GM03348 (cell line): ENCODE measurements at regions not wholly inside any gene's neighbourhood (a gene's known extent, or its start where the extent isn't known, plus 50 kb on each side); places are given as distances from the start of the nearest gene placed in this dataset.
"Not testable (repeated sequence)": the region's sequence is repeated elsewhere in the genome, so short reads cannot be mapped to it uniquely, and the experiment has no call there.

Source experiments
- DNase-seq: peaks from one replicate; pipeline ENCODE4 v3.0.0; 2012; ENCODE audit warnings: low spot score

- no peak for DNase-seq
Measured at GRCh38 chr7:86008898-86009297, 634.8 kb upstream of the GRM3 start.

- no peak for DNase-seq
Measured at GRCh38 chr7:86006909-86007308, 636.8 kb upstream of the GRM3 start.

- DNase-seq, result no peak
Measured at GRCh38 chr7:86002858-86003257, 640.9 kb upstream of the GRM3 start.

- DNase-seq, result no peak
Measured at GRCh38 chr7:85997515-85997914, 646.2 kb upstream of the GRM3 start.

- DNase-seq, result no peak
Measured at GRCh38 chr7:85995101-85995500, 648.6 kb upstream of the GRM3 start.

- no peak for DNase-seq
Measured at GRCh38 chr7:85980740-85981139, 663.0 kb upstream of the GRM3 start.

GRCh38 chr7:85974176-85974575 lies 669.5 kb upstream of the GRM3 start:
- DNase-seq, result no peak

- DNase-seq, result no peak
Measured at GRCh38 chr7:85972504-85973141, 671.1 kb upstream of the GRM3 start.

GRCh38 chr7:85954961-85955360 lies 688.7 kb upstream of the GRM3 start:
- DNase-seq, result no peak

- no peak for DNase-seq
Measured at GRCh38 chr7:85950871-85951270, 692.8 kb upstream of the GRM3 start.

GRCh38 chr7:85950418-85950817 lies 693.3 kb upstream of the GRM3 start:
- no peak for DNase-seq

GRCh38 chr7:85947767-85948166 lies 695.9 kb upstream of the GRM3 start:
- no peak for DNase-seq

GRCh38 chr7:85940798-85941197 lies 702.9 kb upstream of the GRM3 start:
- no peak for DNase-seq

- no peak for DNase-seq
Measured at GRCh38 chr7:85931919-85932318, 711.8 kb upstream of the GRM3 start.

GRCh38 chr7:85928500-85928899 lies 715.2 kb upstream of the GRM3 start:
- DNase-seq, result no peak

- DNase-seq, result no peak
Measured at GRCh38 chr7:85927226-85927625, 716.5 kb upstream of the GRM3 start.

GRCh38 chr7:85924062-85924461 lies 719.6 kb upstream of the GRM3 start:
- no peak for DNase-seq

- DNase-seq, result no peak
Measured at GRCh38 chr7:85916016-85916415, 727.7 kb upstream of the GRM3 start.

GRCh38 chr7:85914437-85914836 lies 727.6 kb upstream of the SEMA3D start:
- DNase-seq, result no peak

- no peak for DNase-seq
Measured at GRCh38 chr7:85908051-85908450, 721.2 kb upstream of the SEMA3D start.

- DNase-seq, result no peak
Measured at GRCh38 chr7:85897967-85898366, 711.1 kb upstream of the SEMA3D start.

- no peak for DNase-seq
Measured at GRCh38 chr7:85896531-85896930, 709.7 kb upstream of the SEMA3D start.

GRCh38 chr7:85895835-85896234 lies 709.0 kb upstream of the SEMA3D start:
- DNase-seq, result no peak

- not testable (repeated sequence) for DNase-seq
Measured at GRCh38 chr7:85891900-85892299, 705.0 kb upstream of the SEMA3D start.
